ENCODE measurements at regions not wholly inside any gene's neighbourhood (a gene's known extent, or its start where the extent isn't known, plus 50 kb on each side); places are given as distances from the start of the nearest gene placed in this dataset.

DNA sequence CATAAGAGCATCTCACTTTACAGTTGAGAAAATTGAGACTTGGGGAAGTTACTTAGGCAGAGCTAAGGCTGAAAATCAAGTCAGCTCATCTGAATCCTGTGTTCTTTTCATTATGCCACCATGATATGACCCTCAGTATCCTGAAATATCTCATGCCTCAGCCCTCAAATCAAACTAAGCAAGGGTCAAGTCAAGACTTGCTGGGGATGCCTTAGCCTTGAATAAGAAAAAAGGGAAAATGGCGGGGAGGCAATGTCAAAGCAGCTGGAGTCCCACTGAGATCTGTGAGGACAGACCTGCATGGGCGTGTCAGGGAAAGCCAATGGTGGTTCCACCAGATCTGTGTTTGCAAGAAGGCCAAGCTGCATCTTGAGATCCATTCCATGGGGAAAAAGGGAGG lies 91.0 kb upstream of the CACUL1 start:
- no peak for TF ChIP-seq POLR2A (IDR thresholded peaks at IDR 0.05; ENCODE audit: low read depth, low read length)
- TF ChIP-seq POLR2AphosphoS5 (IDR thresholded peaks at IDR 0.05; ENCODE audit: low read depth, low read length): no peak
- TF ChIP-seq TAF1 (IDR thresholded peaks at IDR 0.05; ENCODE audit: low read depth, low read length): no peak
- no peak for TF ChIP-seq SPI1 (IDR thresholded peaks at IDR 0.05; ENCODE audit: low read depth, low read length)
